ENCODE measurements at regions not wholly inside any gene's neighbourhood (a gene's known extent, or its start where the extent isn't known, plus 50 kb on each side); places are given as distances from the start of the nearest gene placed in this dataset.
"Not testable (repeated sequence)": the region's sequence is repeated elsewhere in the genome, so short reads cannot be mapped to it uniquely, and the experiment has no call there.

DNA sequence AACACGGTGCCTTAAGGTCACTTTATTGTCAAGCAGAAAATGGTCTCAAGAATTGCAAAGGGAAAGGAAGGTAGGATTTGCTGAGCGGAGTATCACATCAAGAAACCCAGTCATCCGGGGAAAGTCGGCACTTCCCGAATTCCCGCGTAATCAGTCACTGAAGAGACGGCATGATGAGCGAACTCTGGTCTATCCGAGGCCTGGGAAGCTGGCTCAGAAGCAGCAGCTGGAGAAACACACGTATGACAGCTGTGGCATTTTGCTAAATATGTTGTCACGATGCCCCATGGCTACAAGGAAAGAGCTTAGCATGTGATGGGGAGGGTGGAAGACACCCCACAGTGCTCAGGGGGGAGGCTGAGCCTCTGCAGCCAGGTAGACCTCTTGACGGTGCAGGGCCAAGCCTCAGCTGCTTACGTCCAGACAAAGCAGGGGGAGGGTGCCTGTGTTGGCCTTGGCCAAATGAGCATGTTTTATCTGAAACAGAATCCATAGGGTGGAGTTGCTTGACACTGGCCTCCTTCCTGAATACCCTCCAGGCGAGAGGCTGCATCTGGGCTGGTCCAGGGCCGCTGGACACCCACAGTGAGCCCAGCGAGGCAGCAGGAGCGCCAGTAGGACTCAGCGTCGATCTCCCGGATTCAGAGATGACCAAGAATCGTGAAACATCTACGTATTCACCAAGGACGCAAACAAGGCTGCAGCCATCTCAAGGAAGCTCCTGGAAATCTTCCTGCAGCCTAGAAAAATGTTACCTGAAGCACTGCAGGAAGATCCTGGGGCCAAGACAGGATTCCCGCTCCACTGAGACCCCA lies 118.8 kb upstream of the AFDN start:
- no peak for DNase-seq (ENCODE audit: low read depth in 4 of 4, low spot score in 2 of 4)

GRCh38 chr6:167708501-167709094 lies 118.1 kb upstream of the AFDN start:
- DNase-seq (ENCODE audit: low read depth in 4 of 4, low spot score in 2 of 4), result no peak

GRCh38 chr6:167709196-167709595 lies 117.5 kb upstream of the AFDN start:
- no peak for DNase-seq (ENCODE audit: low read depth in 4 of 4, low spot score in 2 of 4)

- not testable (repeated sequence) for DNase-seq (ENCODE audit: low read depth in 4 of 4, low spot score in 2 of 4)
These were observed 116.9 kb upstream of the AFDN start for GRCh38 chr6:167709776-167710336.

- DNase-seq (ENCODE audit: low read depth in 4 of 4, low spot score in 2 of 4), result no peak
These were observed 116.3 kb upstream of the AFDN start for GRCh38 chr6:167710363-167710920.

DNA sequence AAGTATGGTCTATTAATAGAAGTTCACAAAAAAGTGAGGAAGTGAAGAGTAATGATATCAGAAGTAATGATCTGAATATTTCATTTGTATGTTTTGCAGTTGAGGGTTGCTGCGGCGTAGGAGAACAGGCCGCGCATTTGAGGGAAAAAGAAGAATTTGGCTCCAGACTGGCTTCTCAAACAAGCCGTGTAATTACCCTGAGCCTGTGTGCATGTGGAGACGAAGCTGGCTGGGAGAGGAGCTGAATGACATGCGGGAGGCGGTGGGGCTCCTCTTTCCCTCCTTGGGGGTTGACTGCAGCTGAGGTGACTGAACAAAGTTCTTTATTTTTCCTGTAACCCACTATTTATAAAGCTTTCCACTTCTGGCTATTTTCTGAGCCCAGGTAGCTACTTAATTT lies 115.5 kb upstream of the AFDN start:
- DNase-seq (ENCODE audit: low read depth in 4 of 4, low spot score in 2 of 4), result no peak

- no peak for DNase-seq (ENCODE audit: low read depth in 4 of 4, low spot score in 2 of 4)
These were observed 114.7 kb upstream of the AFDN start for GRCh38 chr6:167711768-167712730.

DNA sequence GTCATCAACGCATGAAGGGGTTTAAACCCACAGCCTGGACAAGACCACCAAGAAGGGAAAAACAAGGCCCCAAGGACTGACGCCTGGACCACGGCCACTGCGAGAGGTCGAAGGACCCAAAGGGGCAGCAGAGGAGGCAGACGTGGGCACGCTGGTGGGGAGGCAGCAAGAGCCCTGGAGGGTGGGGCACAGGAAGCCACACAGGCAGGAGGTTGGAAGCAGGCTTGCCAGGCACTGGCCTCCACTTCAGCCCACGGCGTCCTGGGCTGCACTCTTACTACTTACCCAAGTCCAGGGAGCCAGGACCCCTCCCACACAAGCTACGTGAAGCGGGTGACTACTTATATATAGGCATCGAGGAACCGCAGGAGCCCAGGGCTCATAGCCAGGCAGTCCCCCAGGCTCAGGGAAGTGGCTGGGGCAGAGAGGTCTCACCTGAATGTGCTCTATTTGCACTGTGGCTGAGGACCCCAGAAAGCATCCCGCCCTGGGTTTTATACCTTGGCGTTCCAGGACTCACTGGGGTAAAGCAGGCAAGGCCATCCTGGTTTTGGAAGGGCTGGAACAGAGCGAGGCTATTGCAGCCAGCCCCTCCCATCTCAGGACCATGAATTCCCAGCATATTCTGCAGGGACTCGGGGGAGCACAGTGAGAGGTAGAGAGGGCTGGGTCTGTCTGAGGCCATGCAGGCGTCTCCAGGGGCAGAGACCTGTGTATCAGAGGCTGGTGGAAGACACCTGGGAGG lies 113.8 kb upstream of the AFDN start:
- no peak for DNase-seq (ENCODE audit: low read depth in 4 of 4, low spot score in 2 of 4)

- DNase-seq (ENCODE audit: low read depth in 4 of 4, low spot score in 2 of 4), result no peak
These were observed 112.6 kb upstream of the AFDN start for GRCh38 chr6:167714152-167714551.

- DNase-seq (ENCODE audit: low read depth in 4 of 4, low spot score in 2 of 4), result no peak
These were observed 109.3 kb upstream of the AFDN start for GRCh38 chr6:167717455-167717854.

GRCh38 chr6:167717867-167718266 lies 108.8 kb upstream of the AFDN start:
- no peak for DNase-seq (ENCODE audit: low read depth in 4 of 4, low spot score in 2 of 4)

DNA sequence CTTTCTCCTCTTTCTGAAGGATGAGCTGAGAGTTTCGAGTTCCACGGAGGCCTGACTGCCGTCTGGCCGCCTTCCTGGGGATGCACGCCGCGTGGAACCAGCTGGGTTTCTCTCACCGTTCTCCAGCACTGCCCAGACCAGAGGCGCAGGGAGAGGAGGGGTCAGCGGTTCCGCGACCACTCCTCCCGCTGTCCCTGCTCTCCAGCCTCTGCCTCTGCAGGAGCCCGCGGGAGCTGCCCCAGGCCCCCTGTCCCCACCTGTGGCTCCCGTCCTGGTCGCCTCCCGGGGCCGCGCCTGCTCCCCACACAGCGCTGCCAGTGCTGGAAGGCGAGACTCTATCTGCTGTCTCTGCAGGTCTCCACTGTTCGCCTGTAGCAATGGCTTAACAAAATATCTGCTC lies 106.8 kb upstream of the AFDN start:
- DNase-seq (ENCODE audit: low read depth in 4 of 4, low spot score in 2 of 4), result no peak

- DNase-seq (ENCODE audit: low read depth in 4 of 4, low spot score in 2 of 4), result no peak
These were observed 106.0 kb upstream of the AFDN start for GRCh38 chr6:167720456-167721285.

GRCh38 chr6:167721291-167721690 lies 105.4 kb upstream of the AFDN start:
- DNase-seq (ENCODE audit: low read depth in 4 of 4, low spot score in 2 of 4), result no peak

- no peak for DNase-seq (ENCODE audit: low read depth in 4 of 4, low spot score in 2 of 4)
These were observed 103.9 kb upstream of the AFDN start for GRCh38 chr6:167722634-167723309.

DNA sequence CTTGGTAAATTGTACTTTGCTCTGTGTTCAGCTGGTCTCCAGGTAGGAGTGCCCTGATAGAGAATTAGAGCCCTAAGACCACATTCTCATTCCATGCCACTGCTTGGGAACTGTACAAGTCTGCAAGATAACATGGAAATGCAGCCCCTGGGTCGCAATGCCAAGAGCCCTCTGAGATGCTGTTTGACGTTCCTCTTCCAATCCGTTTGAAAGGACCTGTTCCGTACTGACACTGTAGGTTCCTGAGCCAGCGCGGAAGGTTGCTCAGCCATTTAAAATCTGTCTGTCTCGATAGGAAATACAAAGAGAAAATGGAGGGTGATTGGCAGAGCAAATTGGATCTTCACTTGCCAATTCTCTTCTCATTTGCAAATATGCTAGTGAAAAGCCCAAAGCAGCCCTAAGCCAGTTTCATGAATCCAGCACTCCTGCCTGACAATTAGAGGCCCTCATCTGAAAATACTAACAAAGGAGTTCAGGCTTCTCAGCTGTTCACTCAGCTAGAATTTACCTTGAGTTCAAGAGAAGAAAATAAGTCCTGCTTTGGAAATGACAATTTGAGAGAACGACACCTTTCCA lies 100.6 kb upstream of the AFDN start:
- no peak for DNase-seq (ENCODE audit: low read depth in 4 of 4, low spot score in 2 of 4)

- DNase-seq (ENCODE audit: low read depth in 4 of 4, low spot score in 2 of 4), result no peak
These were observed 96.3 kb upstream of the AFDN start for GRCh38 chr6:167730441-167730840.

DNA sequence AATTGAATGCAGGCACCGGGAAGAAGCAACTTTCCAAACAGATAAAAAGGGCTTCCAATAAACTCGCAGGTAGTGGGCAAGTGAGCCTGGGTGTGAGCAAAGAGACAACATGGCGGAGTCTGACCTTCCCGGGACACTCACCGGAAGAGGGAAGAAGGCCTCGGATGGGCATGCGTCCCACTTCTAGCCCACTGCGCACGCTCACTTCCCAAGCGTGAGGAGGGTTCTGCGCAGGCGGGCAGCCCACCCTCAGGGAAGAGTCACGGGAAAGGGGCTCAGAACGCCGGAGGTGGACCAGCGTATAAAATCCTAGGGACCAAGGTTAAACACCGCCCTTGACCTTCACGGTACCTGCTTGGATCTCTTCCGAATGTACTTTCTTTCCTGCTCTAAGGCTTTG lies 95.5 kb upstream of the AFDN start:
- DNase-seq (ENCODE audit: low read depth in 4 of 4, low spot score in 2 of 4), result no peak
